ENCODE measurements at regions not wholly inside any gene's neighbourhood (a gene's known extent, or its start where the extent isn't known, plus 50 kb on each side); places are given as distances from the start of the nearest gene placed in this dataset.

DNA sequence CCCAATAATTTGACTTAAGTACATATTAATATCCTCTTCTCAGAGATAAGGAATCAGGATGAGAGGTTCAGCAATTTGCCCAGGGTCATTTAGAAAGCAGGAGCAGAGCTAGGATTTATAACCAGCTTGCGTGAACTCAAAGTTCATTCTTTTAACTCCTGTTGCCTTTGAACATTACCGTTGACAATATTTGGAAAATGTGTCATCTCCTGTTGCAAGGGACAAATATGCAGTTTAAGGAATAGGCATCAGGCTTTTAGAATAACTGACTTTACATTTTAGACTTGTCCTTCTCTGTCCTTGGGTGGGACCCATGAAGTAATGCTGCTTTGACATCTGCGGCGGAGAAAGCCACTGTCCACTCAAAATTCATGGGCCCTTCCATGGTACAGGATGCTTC lies 252.2 kb upstream of the RGMA start:
- Histone ChIP-seq H3K4me1 (ENCODE audit: control insufficient read depth in 1 of 2, insufficient read depth in 2 of 2, low read length in 2 of 2) (no peaks in the 10 kb centered on the region), H3K36me3 (ENCODE audit: control insufficient read depth in 1 of 2, insufficient read depth in 2 of 2, low read length in 2 of 2) (no peaks in the 10 kb centered on the region), H3K9ac (ENCODE audit: low read length) (no peak overlapping the region), H4K20me1 (ENCODE audit: insufficient read depth) (no peaks in the 10 kb centered on the region), H2AFZ (ENCODE audit: low read depth, low read length, poor library complexity, severe bottlenecking) (no peak overlapping the region), H3K27ac (ENCODE audit: low read depth, low read length) (no peak overlapping the region), H3K9me3 (ENCODE audit: control insufficient read depth in 1 of 2, insufficient read depth in 1 of 2, low read depth in 1 of 2, low read length in 2 of 2) (no peaks in the 10 kb centered on the region), H3K4me3 (replicated peaks in 1 of 2; ENCODE audit: low read depth in 1 of 2, low read length in 2 of 2) (no peak overlapping the region), H3K27me3 (ENCODE audit: insufficient read depth, low read length) (peaks cover 10% of the 10 kb centered on the region; the same call in 1 of the 2 replicates), H3K9me2 (ENCODE audit: insufficient read depth) (no peaks in the 10 kb centered on the region), H3K79me2 (ENCODE audit: insufficient read depth, low read length) (no peaks in the 10 kb centered on the region), H3K4me2 (ENCODE audit: low read length) (no peak overlapping the region)
- no peak for ATAC-seq
- ChIA-PET POLR2A (no interaction called here), RAD21 (ENCODE audit: low non-redundant PET in 1 of 2, low total read pairs in 2 of 2, uncharacterized antibody in 2 of 2, unreplicated experiment in 2 of 2) (no interaction called here), CTCF (no interaction called here)
- TF ChIP-seq, protein P1, sequence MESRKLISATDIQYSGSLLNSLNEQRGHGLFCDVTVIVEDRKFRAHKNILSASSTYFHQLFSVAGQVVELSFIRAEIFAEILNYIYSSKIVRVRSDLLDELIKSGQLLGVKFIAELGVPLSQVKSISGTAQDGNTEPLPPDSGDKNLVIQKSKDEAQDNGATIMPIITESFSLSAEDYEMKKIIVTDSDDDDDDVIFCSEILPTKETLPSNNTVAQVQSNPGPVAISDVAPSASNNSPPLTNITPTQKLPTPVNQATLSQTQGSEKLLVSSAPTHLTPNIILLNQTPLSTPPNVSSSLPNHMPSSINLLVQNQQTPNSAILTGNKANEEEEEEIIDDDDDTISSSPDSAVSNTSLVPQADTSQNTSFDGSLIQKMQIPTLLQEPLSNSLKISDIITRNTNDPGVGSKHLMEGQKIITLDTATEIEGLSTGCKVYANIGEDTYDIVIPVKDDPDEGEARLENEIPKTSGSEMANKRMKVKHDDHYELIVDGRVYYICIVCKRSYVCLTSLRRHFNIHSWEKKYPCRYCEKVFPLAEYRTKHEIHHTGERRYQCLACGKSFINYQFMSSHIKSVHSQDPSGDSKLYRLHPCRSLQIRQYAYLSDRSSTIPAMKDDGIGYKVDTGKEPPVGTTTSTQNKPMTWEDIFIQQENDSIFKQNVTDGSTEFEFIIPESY (IDR thresholded peaks at IDR 0.05; ENCODE audit: extremely low read depth, insufficient replicate concordance, low read length), result no peak
- TF ChIP-seq YY1 (IDR thresholded peaks at IDR 0.05; ENCODE audit: extremely low read depth, insufficient replicate concordance, low read depth, low read length), result no peak
- no peak for TF ChIP-seq EGR1 (IDR thresholded peaks at IDR 0.05; ENCODE audit: low read depth)
- TF ChIP-seq, protein P2, sequence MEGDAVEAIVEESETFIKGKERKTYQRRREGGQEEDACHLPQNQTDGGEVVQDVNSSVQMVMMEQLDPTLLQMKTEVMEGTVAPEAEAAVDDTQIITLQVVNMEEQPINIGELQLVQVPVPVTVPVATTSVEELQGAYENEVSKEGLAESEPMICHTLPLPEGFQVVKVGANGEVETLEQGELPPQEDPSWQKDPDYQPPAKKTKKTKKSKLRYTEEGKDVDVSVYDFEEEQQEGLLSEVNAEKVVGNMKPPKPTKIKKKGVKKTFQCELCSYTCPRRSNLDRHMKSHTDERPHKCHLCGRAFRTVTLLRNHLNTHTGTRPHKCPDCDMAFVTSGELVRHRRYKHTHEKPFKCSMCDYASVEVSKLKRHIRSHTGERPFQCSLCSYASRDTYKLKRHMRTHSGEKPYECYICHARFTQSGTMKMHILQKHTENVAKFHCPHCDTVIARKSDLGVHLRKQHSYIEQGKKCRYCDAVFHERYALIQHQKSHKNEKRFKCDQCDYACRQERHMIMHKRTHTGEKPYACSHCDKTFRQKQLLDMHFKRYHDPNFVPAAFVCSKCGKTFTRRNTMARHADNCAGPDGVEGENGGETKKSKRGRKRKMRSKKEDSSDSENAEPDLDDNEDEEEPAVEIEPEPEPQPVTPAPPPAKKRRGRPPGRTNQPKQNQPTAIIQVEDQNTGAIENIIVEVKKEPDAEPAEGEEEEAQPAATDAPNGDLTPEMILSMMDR (IDR thresholded peaks at IDR 0.05 in 2 of 3, conservative IDR thresholded peaks at IDR 0.05 in 1 of 3; ENCODE audit: borderline replicate concordance in 1 of 3, insufficient read depth in 1 of 3, low read depth in 2 of 3, low read length in 2 of 3), result no peak
- TF ChIP-seq ZFX (IDR thresholded peaks at IDR 0.05), result no peak
- TF ChIP-seq, protein P3, sequence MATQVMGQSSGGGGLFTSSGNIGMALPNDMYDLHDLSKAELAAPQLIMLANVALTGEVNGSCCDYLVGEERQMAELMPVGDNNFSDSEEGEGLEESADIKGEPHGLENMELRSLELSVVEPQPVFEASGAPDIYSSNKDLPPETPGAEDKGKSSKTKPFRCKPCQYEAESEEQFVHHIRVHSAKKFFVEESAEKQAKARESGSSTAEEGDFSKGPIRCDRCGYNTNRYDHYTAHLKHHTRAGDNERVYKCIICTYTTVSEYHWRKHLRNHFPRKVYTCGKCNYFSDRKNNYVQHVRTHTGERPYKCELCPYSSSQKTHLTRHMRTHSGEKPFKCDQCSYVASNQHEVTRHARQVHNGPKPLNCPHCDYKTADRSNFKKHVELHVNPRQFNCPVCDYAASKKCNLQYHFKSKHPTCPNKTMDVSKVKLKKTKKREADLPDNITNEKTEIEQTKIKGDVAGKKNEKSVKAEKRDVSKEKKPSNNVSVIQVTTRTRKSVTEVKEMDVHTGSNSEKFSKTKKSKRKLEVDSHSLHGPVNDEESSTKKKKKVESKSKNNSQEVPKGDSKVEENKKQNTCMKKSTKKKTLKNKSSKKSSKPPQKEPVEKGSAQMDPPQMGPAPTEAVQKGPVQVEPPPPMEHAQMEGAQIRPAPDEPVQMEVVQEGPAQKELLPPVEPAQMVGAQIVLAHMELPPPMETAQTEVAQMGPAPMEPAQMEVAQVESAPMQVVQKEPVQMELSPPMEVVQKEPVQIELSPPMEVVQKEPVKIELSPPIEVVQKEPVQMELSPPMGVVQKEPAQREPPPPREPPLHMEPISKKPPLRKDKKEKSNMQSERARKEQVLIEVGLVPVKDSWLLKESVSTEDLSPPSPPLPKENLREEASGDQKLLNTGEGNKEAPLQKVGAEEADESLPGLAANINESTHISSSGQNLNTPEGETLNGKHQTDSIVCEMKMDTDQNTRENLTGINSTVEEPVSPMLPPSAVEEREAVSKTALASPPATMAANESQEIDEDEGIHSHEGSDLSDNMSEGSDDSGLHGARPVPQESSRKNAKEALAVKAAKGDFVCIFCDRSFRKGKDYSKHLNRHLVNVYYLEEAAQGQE (IDR thresholded peaks at IDR 0.05; ENCODE audit: low read depth), result no peak
- no peak for TF ChIP-seq POLR2A (IDR thresholded peaks at IDR 0.05; ENCODE audit: borderline replicate concordance, extremely low read depth, insufficient read depth, insufficient read length)
- no peak for TF ChIP-seq SP1 (IDR thresholded peaks at IDR 0.05; ENCODE audit: low read depth)
- TF ChIP-seq JUND (IDR thresholded peaks at IDR 0.05), result no peak
- no peak for TF ChIP-seq RAD21 (IDR thresholded peaks at IDR 0.05; ENCODE audit: low read depth)
- no peak for TF ChIP-seq EZH2phosphoT487 (IDR thresholded peaks at IDR 0.05; ENCODE audit: borderline replicate concordance)
- TF ChIP-seq, protein P4, sequence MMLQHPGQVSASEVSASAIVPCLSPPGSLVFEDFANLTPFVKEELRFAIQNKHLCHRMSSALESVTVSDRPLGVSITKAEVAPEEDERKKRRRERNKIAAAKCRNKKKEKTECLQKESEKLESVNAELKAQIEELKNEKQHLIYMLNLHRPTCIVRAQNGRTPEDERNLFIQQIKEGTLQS (IDR thresholded peaks at IDR 0.05), result no peak
- no peak for TF ChIP-seq SIN3A (IDR thresholded peaks at IDR 0.05; ENCODE audit: low read depth)
- no peak for TF ChIP-seq ELF1 (IDR thresholded peaks at IDR 0.05; ENCODE audit: borderline replicate concordance, low read depth)
- no peak for TF ChIP-seq POLR2AphosphoS5 (IDR thresholded peaks at IDR 0.05; ENCODE audit: low read depth, low read length)
- no peak for DNase-seq (ENCODE audit: low read depth, low spot score)
- intact Hi-C loops (cut with micrococcal nuclease), result no loop called here
- no TSS peak for BruUV-seq (replicated peaks)
